Body of pancreas (tissue), 3 donors: ENCODE measurements at regions not wholly inside any gene's neighbourhood (a gene's known extent, or its start where the extent isn't known, plus 50 kb on each side); places are given as distances from the start of the nearest gene placed in this dataset. TPM values are rescaled to one million over a fixed set of nuclear protein-coding genes. Genes with fewer than 3 reads are reported as not detected.

ENCODE experiments used
- microRNA counts, 2 donors: library from miRNA; unstranded; fragments of <30 nt; microRNA quantifications; one replicate each; lab custom pipeline; 2017
- microRNA-seq, 2 donors: library from miRNA; unstranded; fragments of <30 nt; microRNA quantifications; one replicate each; pipeline ENCODE4, GENCODE V29; 2016; ENCODE audit warnings: borderline number of aligned reads in 2 of 2, borderline replicate concordance in 2 of 2
- small RNA-seq: library from RNA; depleted of rRNA; stranded (forward); fragments of <200 nt; gene quantifications from one replicate; pipeline ENCODE3, GENCODE V24; 2016

MicroRNAs in the stretch of these regions (microRNA counts, 767-probe panel; counts per million panel counts)
- microRNA hsa-miR-548y (lab: Ali Mortazavi, UCI), result 0 to 736 counts per million in 2 donors

Small RNA genes lying in the stretch of these regions (microRNA-seq; reads per million reads assigned to microRNA genes)
- gene MIR548Y, result 0 reads per million in 2 donors

Small RNA genes lying in the stretch of these regions (small RNA-seq; reads per million reads assigned to genes)
- not detected for gene AL121576.1
- gene AL512360.1, result not detected
- gene MIR548Y, result not detected
- gene RNU6-297P, result not detected
